Esophagus muscularis mucosa (tissue), 4 donors: ENCODE measurements at regions not wholly inside any gene's neighbourhood (a gene's known extent, or its start where the extent isn't known, plus 50 kb on each side); places are given as distances from the start of the nearest gene placed in this dataset.

Experiments used
- DNase-seq: peaks from one replicate; pipeline ENCODE4 v3.0.0-alpha.2; 2017; ENCODE audit errors: extremely low spot score
- H3K27ac ChIP-seq, 4 donors: fragments of 200-600 bp; sonication (generic); replicated peaks in 1 of 4; 1 replicate in 3 of 4; 2 replicates in 1 of 4; pipeline ENCODE4 v1.5.1; 2016 to 2019; ENCODE audit warnings: mild to moderate bottlenecking in 1 of 4
- H3K27me3 ChIP-seq, 4 donors: fragments of 200-600 bp; sonication (generic); one replicate each; pipeline versions ENCODE4 v1.5.1 to v1.6.0; 2016 to 2019
- H3K36me3 ChIP-seq, 4 donors: fragments of 200-600 bp; sonication (generic); one replicate each; pipeline ENCODE4 v1.5.1; 2016 to 2019
- H3K4me1 ChIP-seq, 4 donors: fragments of 200-600 bp; sonication (generic); one replicate each; pipeline ENCODE4 v1.5.1; 2016 to 2019
- H3K4me3 ChIP-seq, 4 donors: fragments of 200-600 bp; sonication (generic); 1 replicate in 2 of 4; 2 replicates in 2 of 4; pipeline ENCODE4 v1.5.1; 2016 to 2019; ENCODE audit warnings: mild to moderate bottlenecking in 4 of 4, moderate library complexity in 1 of 4
- H3K9me3 ChIP-seq, 4 donors: fragments of 200-600 bp; sonication (generic); 1 replicate in 3 of 4; 2 replicates in 1 of 4; pipeline ENCODE4 v1.5.1; 2016 to 2019
- CTCF ChIP-seq, 3 experiments: fragments of 200-600 bp in 2 of 3; fragments of 450-650 bp in 1 of 3; sonication (generic) in 2 of 3; IDR thresholded peaks; one replicate each; pipeline ENCODE4 v1.5.1; 2017 to 2019; ENCODE audit warnings: antibody characterized with exemption in 3 of 3, mild to moderate bottlenecking in 2 of 3, moderate library complexity in 1 of 3
- EP300 ChIP-seq: sonication (generic); formaldehyde crosslinking; IDR thresholded peaks from one replicate; pipeline ENCODE4 v1.6.1; 2017; ENCODE audit warnings: antibody characterized with exemption
- WGBS: methylation state at CpG from one replicate; pipeline ENCODE4 v1.1.5; 2018; 5-methylcytosine and 5-hydroxymethylcytosine counted together
- intact Hi-C: fragments of 100-400 bp; cut with DNase I; formaldehyde crosslinking; loops from one replicate; pipeline ENCODE4 v1.15.1; 2023

DNA sequence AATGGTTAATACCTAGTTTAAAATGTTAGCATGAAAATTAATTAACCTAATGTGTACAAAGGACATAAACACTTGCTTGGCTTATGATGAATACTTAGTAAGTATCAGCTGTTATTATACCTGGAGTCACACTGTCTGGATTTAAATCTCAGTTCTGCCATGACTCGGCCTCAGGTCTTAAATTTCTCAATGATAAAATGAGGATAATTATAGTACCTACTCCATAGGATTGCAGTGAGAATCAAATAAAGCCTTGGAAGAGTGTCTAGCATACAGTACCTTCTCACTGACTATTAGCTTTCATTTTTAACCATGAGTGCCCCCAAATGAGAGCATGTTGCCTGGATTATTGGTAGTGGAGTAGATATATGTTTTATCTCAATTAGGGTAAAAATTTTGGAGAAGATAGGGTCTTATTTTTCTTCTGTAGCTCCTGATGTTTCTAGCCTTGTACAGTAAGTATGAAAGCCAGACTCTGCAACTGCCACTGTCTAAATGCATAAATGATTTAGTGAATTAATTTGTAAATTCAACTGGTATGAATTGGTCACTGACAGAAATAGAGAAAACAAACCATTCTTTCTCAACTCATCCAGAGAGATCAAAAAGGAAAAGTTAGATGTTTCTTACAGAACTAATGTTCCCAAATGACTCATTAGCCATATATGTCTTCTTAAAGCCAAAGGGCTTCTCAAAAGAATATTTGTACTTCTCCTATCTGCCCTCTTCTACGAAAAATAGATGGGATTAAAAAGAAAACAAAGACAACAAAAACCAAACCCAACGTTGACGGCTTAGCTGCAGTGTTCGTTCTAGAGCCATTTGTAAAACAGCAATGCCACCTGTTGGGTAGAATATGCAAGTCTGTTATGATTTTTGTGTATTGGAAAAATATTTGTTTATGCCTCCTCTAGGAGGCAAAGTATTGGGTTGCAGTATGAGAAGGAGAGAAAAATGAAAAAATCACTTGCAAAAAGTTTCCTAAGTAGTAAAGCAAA is 53.8 kb upstream of the MROH9 start:
- Histone ChIP-seq H3K4me3 (peak overlapping the region in 1 of 4 donors; percentile 0), H3K27ac (no peak overlapping the region), H3K36me3 (no peaks in the 10 kb centered on the region), H3K9me3 (no peaks in the 10 kb centered on the region), H3K27me3 (no peaks in the 10 kb centered on the region), H3K4me1 (peaks cover 0 to 12% (median 7%) of the 10 kb centered on the region in 4 donors)
- DNase-seq = no peak
- WGBS = 20% methylated on average over 5 of the region's 5 CpGs
- intact Hi-C loops = no loop called here
- TF ChIP-seq EP300 = no peak
- TF ChIP-seq CTCF (IDR thresholded peaks at IDR 0.05) = peak; percentile 41 to 48 (median 42)
